ENCODE measurements at regions not wholly inside any gene's neighbourhood (a gene's known extent, or its start where the extent isn't known, plus 50 kb on each side); places are given as distances from the start of the nearest gene placed in this dataset.
"Not testable (repeated sequence)": the region's sequence is repeated elsewhere in the genome, so short reads cannot be mapped to it uniquely, and the experiment has no call there.

GRCh38 chr9:42502620-42503264 is 319.3 kb downstream of the SPATA31A6 start:
- not testable (repeated sequence) for H3K4me3 ChIP-seq (ENCODE audit: low read depth in 1 of 5, low read length in 5 of 5); H3K4me1 ChIP-seq (ENCODE audit: control insufficient read depth in 5 of 5, insufficient read depth in 5 of 5, low read length in 5 of 5); H3K9me3 ChIP-seq (ENCODE audit: control insufficient read depth in 5 of 5, low read length in 5 of 5); H3K36me3 ChIP-seq (ENCODE audit: control insufficient read depth in 5 of 5, insufficient read depth in 5 of 5, low read length in 5 of 5); H3K27me3 ChIP-seq (ENCODE audit: control insufficient read depth in 5 of 5, insufficient read depth in 4 of 5, low read length in 5 of 5); H3K9ac ChIP-seq (ENCODE audit: low read length in 5 of 5); H3K27ac ChIP-seq (ENCODE audit: low read depth, low read length)

- not testable (repeated sequence) for H3K4me3 ChIP-seq (ENCODE audit: low read depth in 1 of 5, low read length in 5 of 5)
Measured at GRCh38 chr9:42508111-42508510, 324.7 kb downstream of the SPATA31A6 start.

DNA sequence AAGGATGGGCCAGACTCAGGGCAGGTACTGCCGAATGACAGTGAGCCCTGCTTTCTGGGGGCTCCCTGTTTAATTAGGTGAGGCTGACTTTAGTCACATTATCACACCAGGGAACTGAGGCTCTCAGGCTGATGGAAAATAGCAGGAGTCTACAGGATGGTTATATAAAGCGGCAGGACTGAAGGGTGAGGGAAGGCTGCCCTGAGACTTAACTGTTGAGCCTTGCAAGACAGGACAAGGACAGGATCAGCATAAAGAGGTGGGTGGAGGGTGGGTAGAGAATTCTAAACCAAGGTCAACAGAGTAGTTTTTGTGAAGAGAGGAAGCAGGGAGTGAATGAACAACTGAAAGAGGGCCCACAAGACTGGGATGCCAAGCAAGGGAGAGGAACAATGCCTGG is 330.1 kb downstream of the SPATA31A6 start:
- H3K27me3 ChIP-seq (ENCODE audit: control insufficient read depth in 5 of 5, insufficient read depth in 4 of 5, low read length in 5 of 5); H3K36me3 ChIP-seq (ENCODE audit: control insufficient read depth in 5 of 5, insufficient read depth in 5 of 5, low read length in 5 of 5): not testable (repeated sequence)

More at GRCh38 chr9:42508111-42508510, 324.7 kb downstream of the SPATA31A6 start:
- H3K9ac ChIP-seq (ENCODE audit: low read length in 5 of 5); H3K27me3 ChIP-seq (ENCODE audit: control insufficient read depth in 5 of 5, insufficient read depth in 4 of 5, low read length in 5 of 5); H3K27ac ChIP-seq (ENCODE audit: low read depth, low read length); H3K4me1 ChIP-seq (ENCODE audit: control insufficient read depth in 5 of 5, insufficient read depth in 5 of 5, low read length in 5 of 5); H3K36me3 ChIP-seq (ENCODE audit: control insufficient read depth in 5 of 5, insufficient read depth in 5 of 5, low read length in 5 of 5); H3K9me3 ChIP-seq (ENCODE audit: control insufficient read depth in 5 of 5, low read length in 5 of 5): not testable (repeated sequence)

GRCh38 chr9:42534325-42534983 is 351.0 kb downstream of the SPATA31A6 start:
- not testable (repeated sequence) for H3K4me1 ChIP-seq (ENCODE audit: control insufficient read depth in 5 of 5, insufficient read depth in 5 of 5, low read length in 5 of 5); H3K27ac ChIP-seq (ENCODE audit: low read depth, low read length); H3K9ac ChIP-seq (ENCODE audit: low read length in 5 of 5); H3K9me3 ChIP-seq (ENCODE audit: control insufficient read depth in 5 of 5, low read length in 5 of 5); H3K27me3 ChIP-seq (ENCODE audit: control insufficient read depth in 5 of 5, insufficient read depth in 4 of 5, low read length in 5 of 5); H3K36me3 ChIP-seq (ENCODE audit: control insufficient read depth in 5 of 5, insufficient read depth in 5 of 5, low read length in 5 of 5)
- H3K4me3 ChIP-seq (ENCODE audit: low read depth in 1 of 5, low read length in 5 of 5) = peak overlapping the region in 1 of 5 donors; percentile 44

More for the DNA sequence above, 330.1 kb downstream of the SPATA31A6 start:
- H3K4me3 ChIP-seq (ENCODE audit: low read depth in 1 of 5, low read length in 5 of 5); H3K4me1 ChIP-seq (ENCODE audit: control insufficient read depth in 5 of 5, insufficient read depth in 5 of 5, low read length in 5 of 5); H3K9me3 ChIP-seq (ENCODE audit: control insufficient read depth in 5 of 5, low read length in 5 of 5); H3K27ac ChIP-seq (ENCODE audit: low read depth, low read length); H3K9ac ChIP-seq (ENCODE audit: low read length in 5 of 5): not testable (repeated sequence)

DNA sequence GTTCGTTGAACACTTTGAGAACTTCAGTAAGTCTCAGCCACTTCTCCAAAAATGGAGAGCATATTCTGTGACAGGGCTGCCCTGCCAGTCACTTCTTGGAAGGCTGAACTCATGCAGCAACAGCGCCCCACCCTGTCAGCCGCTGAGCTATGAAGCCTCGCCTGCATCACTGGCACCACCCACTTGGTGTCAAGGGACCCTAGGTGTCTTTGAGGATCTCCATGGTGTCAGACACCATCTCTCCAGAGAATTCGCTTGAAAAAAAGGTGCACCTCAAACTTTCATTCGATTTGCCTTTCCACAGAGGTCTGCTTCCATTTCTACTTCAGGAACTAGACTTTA is 351.5 kb downstream of the SPATA31A6 start:
- H3K4me3 ChIP-seq (ENCODE audit: low read depth in 1 of 5, low read length in 5 of 5); H3K27ac ChIP-seq (ENCODE audit: low read depth, low read length); H3K27me3 ChIP-seq (ENCODE audit: control insufficient read depth in 5 of 5, insufficient read depth in 4 of 5, low read length in 5 of 5); H3K9me3 ChIP-seq (ENCODE audit: control insufficient read depth in 5 of 5, low read length in 5 of 5); H3K9ac ChIP-seq (ENCODE audit: low read length in 5 of 5); H3K4me1 ChIP-seq (ENCODE audit: control insufficient read depth in 5 of 5, insufficient read depth in 5 of 5, low read length in 5 of 5); H3K36me3 ChIP-seq (ENCODE audit: control insufficient read depth in 5 of 5, insufficient read depth in 5 of 5, low read length in 5 of 5): not testable (repeated sequence)

GRCh38 chr9:42550789-42551357 is 367.4 kb downstream of the SPATA31A6 start:
- H3K27me3 ChIP-seq (ENCODE audit: control insufficient read depth in 5 of 5, insufficient read depth in 4 of 5, low read length in 5 of 5); H3K4me1 ChIP-seq (ENCODE audit: control insufficient read depth in 5 of 5, insufficient read depth in 5 of 5, low read length in 5 of 5); H3K36me3 ChIP-seq (ENCODE audit: control insufficient read depth in 5 of 5, insufficient read depth in 5 of 5, low read length in 5 of 5); H3K9ac ChIP-seq (ENCODE audit: low read length in 5 of 5); H3K27ac ChIP-seq (ENCODE audit: low read depth, low read length); H3K4me3 ChIP-seq (ENCODE audit: low read depth in 1 of 5, low read length in 5 of 5); H3K9me3 ChIP-seq (ENCODE audit: control insufficient read depth in 5 of 5, low read length in 5 of 5): not testable (repeated sequence)

GRCh38 chr9:42568530-42568929 is 385.1 kb downstream of the SPATA31A6 start:
- H3K27ac ChIP-seq (ENCODE audit: low read depth, low read length); H3K27me3 ChIP-seq (ENCODE audit: control insufficient read depth in 5 of 5, insufficient read depth in 4 of 5, low read length in 5 of 5); H3K4me1 ChIP-seq (ENCODE audit: control insufficient read depth in 5 of 5, insufficient read depth in 5 of 5, low read length in 5 of 5); H3K9me3 ChIP-seq (ENCODE audit: control insufficient read depth in 5 of 5, low read length in 5 of 5); H3K9ac ChIP-seq (ENCODE audit: low read length in 5 of 5); H3K36me3 ChIP-seq (ENCODE audit: control insufficient read depth in 5 of 5, insufficient read depth in 5 of 5, low read length in 5 of 5): not testable (repeated sequence)
- H3K4me3 ChIP-seq (ENCODE audit: low read depth in 1 of 5, low read length in 5 of 5) = peak overlapping the region in 1 of 5 donors; percentile 35

DNA sequence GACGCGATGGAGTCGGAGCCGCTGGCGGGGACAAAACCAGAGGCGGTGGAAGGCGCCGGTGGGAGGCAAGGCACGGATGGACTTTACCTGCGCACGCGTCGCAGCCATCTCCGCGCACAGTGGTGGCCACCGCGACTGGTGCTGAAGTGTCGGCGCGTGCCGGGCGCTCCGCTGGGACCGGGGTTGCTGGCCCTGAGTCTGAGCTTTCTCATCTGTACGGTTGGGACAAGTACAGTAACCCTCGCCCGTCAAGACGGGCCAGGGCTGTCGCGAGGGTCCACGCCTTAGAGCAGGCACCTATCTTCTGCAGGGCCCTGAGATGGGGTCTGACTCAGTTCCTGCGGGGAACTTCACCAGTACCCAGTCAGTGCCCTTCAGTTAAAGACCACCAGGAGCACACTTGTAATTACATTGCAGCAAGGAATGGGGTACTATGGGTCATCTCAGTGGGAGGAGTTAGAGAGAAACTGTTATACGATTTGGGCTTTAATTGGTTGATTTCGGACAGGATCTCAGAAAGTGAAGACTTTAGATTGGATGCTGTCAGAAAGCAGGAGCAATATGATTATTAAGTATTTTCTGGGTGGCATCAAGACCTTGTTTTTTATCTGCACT is 385.6 kb downstream of the SPATA31A6 start:
- not testable (repeated sequence) for H3K4me1 ChIP-seq (ENCODE audit: control insufficient read depth in 5 of 5, insufficient read depth in 5 of 5, low read length in 5 of 5); H3K9me3 ChIP-seq (ENCODE audit: control insufficient read depth in 5 of 5, low read length in 5 of 5); H3K27me3 ChIP-seq (ENCODE audit: control insufficient read depth in 5 of 5, insufficient read depth in 4 of 5, low read length in 5 of 5); H3K36me3 ChIP-seq (ENCODE audit: control insufficient read depth in 5 of 5, insufficient read depth in 5 of 5, low read length in 5 of 5); H3K27ac ChIP-seq (ENCODE audit: low read depth, low read length); H3K9ac ChIP-seq (ENCODE audit: low read length in 5 of 5); H3K4me3 ChIP-seq (ENCODE audit: low read depth in 1 of 5, low read length in 5 of 5)

- not testable (repeated sequence) for H3K4me1 ChIP-seq (ENCODE audit: control insufficient read depth in 5 of 5, insufficient read depth in 5 of 5, low read length in 5 of 5); H3K9me3 ChIP-seq (ENCODE audit: control insufficient read depth in 5 of 5, low read length in 5 of 5); H3K27me3 ChIP-seq (ENCODE audit: control insufficient read depth in 5 of 5, insufficient read depth in 4 of 5, low read length in 5 of 5); H3K36me3 ChIP-seq (ENCODE audit: control insufficient read depth in 5 of 5, insufficient read depth in 5 of 5, low read length in 5 of 5); H3K9ac ChIP-seq (ENCODE audit: low read length in 5 of 5); H3K4me3 ChIP-seq (ENCODE audit: low read depth in 1 of 5, low read length in 5 of 5); H3K27ac ChIP-seq (ENCODE audit: low read depth, low read length)
Measured at GRCh38 chr9:42577851-42578250, 394.4 kb downstream of the SPATA31A6 start.

All from subcutaneous abdominal adipose tissue (tissue), 5 donors.